Embryonic facial prominence (tissue), 1 donor: ENCODE measurements at regions not wholly inside any gene's neighbourhood (a gene's known extent, or its start where the extent isn't known, plus 50 kb on each side); places are given as distances from the start of the nearest gene placed in this dataset.

Experiments used
- DNase-seq: peaks from one replicate; pipeline ENCODE4 v3.0.0-alpha.2; 2016; ENCODE audit errors: extremely low spot score

DNA sequence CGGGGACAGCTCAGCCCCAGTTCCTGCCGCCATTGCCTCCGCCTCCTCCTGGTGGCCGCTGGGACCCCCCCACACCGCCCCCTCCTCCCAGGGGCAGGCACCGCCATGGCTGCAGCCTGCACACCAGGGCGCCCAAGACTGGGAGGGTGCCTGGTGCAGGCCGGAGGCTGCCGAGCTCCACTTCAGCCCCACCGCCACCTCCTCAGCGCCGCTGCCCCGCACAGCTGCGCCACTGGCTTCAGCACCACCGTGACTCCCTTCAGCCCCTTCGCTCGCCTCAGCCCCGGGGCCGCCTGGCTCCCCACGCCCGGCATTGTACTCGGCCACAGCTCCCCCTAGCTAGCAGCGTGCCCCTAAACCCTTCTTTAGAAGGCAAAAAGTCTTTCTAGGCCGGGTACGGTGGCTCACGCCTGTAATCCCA, 131.1 kb downstream of the CRYBB2 start:
- no peak for DNase-seq

DNA sequence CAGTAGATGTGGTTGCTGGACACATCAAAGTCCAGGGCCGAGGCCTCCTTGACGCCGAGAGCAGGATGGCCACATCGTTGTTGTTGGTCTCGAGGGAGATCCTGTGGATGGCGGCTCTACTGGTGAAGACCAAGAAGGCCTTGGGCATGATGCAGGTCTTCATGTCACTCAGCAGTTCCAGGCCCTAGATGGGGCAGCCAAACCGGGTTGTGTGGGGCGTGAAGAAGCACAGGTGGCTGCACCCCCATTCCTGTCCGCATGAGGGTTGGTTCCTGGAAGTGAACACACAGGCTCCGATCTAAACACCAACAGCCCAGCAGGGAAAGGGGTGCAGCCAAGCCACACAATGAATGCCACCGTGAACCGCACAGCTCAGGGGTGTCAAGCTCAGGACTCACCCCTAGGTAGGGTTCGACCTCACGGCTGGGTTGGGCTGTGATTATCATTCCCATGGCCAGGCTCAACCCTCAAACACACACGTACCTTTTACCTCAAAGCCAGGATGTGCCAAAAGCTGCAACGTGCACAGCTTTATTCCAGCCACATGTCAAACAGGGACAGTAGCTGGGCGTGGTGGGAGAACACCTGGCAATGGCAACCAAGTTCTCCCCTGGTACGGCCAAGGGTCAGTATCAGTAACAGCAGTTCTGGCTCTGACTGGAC, 132.3 kb downstream of the CRYBB2 start:
- no peak for DNase-seq

DNA sequence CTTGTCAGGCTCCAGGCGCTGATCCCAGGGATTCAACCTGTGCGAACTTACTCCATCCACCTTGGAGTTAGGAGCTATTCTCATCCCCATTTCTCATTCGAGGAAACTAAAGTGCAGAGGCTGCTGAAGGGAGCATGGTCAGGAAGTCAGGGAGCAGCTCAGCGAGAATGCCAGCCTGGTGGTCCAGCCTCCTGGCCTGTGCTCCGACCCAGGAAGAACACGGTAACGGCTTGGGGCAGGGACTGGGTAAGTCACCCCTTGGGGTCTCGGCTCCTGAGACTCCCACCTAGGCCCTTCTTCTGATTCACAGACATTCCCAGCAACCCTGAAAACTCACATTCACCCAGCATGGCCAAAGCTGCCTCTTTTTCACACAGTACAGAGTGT, 132.8 kb downstream of the CRYBB2 start:
- DNase-seq, result no peak

DNA sequence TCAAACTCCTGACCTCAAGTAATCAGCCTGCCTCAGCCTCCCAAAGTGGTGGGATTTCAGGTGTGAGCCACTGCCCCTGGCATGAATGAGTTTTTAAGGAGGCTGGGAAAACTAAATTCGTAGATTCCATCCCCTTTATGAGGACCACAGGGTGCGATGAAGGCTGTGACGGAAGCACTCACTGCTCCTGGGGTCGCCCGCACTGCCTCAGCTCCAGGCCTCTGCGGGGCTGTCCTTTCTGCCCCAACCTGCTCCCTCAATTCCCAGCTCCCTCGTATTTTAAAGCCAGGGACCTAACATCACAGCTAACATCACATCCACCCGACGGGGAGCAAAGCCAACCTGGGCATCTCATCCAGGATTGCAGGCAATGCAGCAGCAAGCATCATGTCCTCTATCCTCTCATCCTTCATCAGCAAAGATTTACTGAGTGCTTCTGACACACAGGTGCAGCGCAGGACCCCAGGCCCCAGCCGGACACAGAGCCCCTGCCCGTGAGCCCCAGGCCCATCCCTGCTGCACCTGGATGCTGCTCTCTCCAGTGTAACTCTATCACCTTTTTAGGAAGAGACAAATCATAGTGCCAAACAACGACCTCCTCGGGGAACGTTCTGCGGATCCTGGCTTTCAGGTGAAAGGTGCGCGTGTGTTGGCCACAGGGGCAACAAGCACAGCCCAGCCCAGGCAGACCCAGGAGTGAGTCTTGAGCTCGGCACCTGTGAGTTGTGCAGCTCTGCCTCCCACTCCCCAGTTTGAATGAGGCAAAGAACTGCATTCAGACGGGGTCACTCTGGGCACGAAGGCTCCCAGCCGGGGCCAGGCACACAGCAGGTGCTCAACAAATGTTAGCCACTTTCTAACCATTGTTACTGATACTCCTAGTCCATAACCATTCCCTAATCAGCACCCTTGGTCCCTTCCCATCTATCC, 134.3 kb downstream of the CRYBB2 start:
- no peak for DNase-seq

DNA sequence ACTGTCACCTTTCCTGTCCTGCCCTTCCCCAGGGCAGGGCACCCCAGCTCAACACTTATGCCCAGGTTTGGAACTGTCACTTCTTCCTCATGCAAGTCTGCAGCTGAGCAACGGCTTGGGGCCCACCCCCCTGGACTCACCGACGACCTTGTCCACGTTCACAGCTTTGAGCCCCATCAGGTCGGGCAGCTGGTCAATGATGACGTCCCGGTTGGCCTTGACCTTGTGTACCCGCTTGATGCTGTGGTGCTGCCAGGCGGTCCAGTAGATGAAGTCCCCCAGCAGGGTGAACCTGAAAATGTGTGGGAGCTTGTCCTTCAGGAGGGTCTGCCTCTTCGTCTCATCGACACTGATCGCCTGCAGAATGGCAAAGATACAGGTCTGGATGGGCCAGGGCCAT, 135.0 kb downstream of the CRYBB2 start:
- no peak for DNase-seq

DNA sequence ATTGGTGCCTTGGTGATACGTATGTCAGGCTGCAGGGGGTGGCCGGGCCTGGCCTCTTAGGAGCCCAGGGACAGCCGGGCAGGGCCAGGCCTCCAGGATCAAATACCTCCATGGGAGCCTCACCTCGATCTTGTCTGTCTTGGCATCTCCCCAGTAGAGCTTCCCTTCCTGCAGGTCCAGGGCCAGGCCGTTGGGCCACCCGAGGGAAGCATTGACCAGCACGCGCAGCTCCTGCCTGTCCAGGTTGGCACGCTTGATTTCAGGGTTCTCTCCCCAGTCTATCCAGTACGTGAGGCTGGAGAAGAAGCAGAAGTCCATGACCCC, 137.7 kb downstream of the CRYBB2 start:
- no peak for DNase-seq

DNA sequence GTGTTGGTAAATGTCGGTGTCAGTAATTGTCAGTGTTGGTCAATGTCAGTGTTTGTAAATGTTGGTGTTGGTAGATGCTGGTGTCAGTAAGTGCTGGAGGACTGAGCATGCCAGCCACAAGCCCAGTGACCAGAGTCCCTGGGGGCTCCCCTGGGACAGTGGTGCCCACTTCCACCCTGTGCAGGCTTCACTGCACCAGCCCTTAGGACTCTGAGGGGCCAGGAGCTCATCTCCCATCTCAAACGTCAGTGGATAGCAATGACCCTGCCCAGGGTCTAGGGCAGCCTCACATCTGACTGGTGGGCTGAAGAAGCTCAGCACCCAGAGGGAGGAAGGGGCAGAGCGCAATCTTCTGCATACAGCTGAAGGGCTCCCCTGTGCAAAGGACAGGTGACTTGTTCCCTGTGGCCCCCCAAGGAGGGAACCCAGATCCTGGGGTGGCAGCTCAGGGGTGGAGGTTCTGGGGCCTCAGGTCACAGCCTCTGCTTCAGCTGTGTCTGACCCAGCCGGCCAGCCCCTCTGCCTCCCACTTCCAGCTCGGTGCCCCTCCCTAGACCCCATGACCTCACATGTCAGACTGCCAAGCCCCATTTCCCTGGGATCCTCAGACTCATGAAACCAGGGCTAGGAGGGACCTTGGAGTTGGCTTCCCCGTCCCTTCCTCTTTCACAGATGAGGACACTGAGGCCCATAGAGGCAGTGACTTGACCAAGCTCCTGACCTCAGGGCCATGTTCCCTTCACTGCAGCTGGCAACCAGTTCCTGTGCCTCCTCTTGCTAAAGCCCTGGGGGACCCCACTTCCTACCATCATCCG, 138.4 kb downstream of the CRYBB2 start:
- no peak for DNase-seq

DNA sequence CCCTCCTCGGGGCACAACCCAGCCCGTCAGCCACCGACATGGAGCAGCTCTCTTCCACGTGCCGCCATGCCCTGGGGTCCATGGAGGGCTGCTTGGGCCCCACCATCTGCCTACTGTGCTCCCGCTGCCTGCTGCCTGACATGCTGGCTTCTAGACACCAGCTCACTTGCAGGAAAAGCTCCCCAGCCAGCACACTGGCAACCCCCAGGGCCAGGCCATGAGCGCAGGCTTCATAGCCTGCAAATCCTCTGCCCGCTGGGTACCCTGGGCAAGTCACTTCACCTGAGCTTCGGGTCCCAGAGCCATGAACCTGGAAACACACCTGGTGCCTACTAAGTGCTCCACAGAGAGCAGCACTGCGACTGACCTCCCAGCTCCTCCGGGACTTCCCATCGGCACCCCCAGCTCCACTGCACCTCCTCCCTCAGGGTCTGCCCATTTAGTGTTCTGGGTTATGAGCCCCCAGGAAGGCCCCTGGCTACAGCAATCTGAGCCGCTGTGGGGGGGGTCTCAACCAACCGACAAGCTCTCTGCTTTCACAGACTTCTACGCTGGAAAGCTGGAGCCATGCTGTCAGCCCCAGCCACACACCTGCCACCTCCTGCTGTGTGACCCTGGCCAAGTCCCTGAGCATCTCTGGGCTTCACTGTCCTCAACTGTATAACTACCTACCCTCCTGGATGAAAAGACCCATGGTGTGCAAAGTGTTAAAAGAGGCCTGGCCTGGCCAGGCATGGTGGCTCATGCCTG, 139.2 kb downstream of the CRYBB2 start:
- DNase-seq, result no peak

DNA sequence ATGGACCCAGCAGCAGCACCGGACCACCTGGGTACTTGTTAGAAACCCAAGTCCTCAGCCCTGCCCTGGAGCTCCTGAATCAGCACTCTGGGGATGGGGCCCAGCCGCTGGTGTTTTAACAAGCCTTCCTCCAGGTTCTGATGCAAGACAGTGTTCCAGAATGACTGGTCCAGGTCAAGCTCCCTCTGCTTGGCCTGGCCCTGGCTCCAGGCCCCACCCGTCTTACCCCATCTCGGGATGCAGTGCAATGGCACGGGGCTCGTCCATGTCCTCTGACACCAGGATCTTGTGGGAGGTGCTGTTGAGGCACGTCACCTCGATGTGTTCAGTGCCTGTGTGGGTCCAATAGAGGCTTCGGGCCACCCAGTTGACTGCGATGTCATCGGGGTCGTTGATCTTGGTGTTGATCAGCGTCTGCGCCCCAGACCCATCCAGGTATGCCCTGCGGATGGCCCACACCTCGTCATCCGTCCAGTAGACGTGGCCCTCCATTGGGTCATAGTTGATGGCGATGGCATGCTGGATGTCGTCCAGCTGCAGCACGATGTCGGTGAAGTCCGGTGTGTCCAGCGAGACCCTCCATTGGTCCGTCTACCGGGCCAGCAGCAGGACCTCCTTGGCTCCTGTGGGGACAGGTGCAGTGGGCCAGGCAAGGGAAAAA, 140.3 kb downstream of the CRYBB2 start:
- no peak for DNase-seq

DNA sequence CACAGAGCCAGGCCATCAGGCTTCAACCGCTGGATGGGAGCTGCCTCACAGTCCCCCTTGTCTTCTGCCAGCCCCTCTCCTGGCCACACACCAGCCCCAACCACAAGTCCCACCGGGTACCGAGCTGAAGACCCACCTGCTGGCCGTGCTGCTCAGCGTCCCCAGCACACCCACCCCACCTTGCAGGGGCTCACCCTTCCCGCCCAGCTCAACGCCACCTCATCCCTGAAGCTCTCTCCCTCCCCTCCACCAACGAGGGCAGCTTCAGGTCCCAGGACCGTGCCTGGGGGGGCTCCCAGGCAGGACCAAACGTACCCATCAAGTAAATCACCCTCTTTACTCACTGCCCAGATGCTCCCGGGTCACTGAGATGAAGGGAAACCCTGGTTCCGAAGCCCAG, 141.0 kb downstream of the CRYBB2 start:
- DNase-seq, result no peak

DNA sequence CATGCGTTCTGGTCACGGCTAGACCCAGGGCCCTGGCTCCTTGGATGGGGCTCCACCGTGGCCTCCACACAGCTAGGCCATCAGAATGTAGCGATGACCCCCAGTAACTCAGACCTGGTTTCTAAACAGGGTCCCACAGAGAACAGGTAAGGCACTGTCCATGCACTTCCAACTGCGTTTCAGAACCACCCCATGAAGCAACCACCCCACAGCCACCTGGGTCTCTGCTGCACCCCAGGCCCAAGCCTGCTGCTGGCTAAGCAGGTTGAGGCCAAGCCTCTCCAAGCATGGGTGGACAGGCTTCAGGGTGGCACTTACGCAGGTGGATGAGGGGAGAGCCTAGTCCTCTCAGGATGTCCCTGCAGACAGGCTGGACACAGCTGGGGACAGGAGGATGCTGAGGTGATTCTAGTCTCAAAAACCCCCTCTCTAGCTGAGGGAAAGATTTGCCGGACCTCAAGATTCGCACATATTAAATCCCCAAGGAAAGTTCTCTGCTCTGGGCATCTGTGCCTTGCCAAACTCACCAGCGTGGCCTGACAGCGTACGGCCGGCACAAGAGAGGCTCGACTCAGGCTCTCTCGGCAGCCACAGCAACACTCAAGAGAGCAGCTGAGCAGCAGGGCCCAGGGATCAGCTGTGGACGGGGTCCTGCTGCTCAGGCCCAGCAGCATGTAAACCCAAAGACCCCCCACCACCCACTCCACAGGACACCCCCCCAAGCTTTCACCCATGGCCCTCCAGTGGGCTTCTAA, 141.6 kb downstream of the CRYBB2 start:
- DNase-seq, result no peak

DNA sequence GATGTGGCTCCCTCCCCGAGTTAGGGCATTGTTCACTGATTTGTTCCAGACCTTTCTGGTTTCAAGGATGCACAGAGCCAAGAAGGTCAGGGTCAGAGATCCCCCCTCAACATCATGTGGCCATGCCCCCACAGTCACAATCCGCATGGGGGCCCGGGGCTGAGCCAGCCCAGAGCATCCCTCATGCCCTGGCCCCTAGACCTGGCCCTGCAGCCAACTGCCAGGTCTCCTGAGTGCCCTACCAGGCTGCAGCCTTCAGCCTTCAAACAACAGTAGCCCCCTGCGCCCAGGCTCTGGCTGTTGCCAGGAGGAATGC, 142.4 kb downstream of the CRYBB2 start:
- no peak for DNase-seq

DNA sequence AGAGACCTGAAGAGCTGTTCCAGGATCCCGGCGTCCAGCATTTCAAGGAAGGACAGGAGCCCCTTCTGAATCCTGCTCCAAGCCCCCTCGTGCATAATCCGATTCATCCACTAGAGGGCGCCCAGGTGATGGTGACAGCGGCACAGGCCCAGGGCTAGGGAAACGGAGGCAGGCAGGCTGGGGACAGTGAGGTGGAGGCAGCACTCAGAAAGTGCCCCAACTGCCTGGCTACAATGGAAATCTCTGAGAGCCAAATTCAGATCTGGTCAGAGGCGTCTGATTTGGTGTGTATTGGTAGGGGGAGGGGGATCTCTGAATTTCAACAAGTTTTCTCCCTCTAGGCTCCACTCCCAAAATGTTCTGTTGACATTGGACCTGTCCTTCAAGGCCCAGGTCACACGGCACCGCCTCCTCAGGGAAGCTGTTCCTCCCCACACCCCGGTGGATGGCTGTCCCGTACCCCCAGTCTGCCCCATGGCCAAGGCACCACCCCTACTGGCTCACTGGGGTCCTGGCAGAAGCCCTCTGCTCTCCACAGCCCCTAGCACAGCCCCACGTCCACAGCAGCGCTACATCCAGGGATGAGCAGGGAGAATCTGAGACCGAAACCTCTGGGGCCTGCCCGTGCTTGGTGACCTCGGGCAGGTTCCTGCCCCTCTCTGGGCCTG, 142.9 kb downstream of the CRYBB2 start:
- DNase-seq, result no peak

DNA sequence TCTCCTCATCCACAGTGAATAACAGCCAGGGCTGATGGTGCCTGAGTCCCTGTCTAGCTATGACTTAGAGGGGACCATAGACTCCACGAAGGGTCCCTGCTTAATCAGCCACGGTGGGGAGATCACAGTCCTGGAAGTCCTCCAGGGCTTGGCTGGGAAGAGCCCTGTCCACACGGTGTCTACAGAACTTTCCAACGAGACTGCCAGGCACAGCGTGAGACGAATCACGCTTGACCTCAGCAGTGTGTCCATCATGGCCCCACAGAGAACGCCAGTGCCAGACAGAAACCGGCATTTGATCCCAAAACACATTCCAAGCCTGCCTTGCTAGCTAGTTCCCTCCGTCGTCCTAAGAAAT, 143.4 kb downstream of the CRYBB2 start:
- no peak for DNase-seq

DNA sequence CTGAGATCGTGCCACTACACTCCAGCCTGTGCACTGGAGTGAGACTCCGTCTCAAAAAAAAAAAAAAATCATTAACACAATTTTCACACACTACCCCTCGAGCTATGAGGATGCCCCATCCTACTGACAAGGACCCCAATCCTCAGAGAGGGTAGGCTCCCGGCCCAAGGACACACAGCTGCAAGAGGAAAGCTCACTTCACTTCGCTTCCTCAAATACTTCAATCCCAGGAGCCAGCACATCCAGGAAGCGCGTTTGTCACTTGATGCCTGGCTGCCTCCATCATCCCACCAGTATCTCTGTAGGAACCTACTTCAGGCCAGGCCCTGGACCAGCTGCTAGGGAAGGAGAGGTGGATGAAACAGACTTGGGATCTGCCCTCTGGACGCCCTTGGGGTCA, 144.0 kb downstream of the CRYBB2 start:
- DNase-seq, result no peak

DNA sequence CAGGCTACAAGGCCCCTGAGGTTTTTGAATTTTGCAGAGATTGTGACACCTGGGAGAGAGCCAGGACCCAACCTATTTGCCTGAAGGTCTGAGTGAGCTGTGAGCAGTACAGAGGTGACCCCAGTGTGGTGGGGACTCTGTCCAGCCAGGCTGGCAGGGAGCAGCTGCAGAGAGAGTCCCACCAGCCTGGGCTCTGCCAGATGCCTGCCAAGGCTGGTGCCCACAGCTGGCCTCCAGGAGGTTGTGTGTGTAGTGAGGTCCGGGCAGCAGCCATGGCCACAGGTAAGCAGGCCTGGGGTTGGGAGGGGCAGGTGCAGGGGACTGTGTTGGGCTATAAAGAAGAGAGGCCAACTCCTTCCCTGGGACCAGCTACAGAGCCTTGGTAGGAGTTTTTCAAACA, 144.8 kb downstream of the CRYBB2 start:
- no peak for DNase-seq

DNA sequence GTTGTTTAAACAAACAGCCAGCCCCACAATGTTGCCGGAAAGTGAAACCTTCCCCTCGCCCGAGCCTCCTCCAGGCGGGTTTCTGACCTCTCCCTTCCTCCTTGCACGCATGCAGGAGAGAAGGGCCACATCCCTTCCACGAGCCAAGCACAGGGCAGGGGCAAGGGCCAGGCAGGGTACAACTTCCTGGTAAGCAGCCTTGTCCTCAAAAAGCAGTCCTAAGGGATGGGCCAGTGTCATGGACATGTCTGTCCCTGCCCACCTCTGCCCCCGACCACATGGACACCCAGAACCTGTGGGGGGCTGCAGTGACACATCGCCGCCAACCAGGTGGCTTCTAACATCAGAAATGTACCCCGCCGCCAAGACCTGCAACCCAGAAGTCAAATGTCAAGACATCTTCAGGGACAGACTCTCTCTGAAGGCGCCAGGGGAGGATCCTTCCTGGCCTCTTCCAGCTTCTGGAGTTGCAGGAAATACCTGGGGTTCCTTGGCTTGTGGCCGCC, 145.3 kb downstream of the CRYBB2 start:
- no peak for DNase-seq

DNA sequence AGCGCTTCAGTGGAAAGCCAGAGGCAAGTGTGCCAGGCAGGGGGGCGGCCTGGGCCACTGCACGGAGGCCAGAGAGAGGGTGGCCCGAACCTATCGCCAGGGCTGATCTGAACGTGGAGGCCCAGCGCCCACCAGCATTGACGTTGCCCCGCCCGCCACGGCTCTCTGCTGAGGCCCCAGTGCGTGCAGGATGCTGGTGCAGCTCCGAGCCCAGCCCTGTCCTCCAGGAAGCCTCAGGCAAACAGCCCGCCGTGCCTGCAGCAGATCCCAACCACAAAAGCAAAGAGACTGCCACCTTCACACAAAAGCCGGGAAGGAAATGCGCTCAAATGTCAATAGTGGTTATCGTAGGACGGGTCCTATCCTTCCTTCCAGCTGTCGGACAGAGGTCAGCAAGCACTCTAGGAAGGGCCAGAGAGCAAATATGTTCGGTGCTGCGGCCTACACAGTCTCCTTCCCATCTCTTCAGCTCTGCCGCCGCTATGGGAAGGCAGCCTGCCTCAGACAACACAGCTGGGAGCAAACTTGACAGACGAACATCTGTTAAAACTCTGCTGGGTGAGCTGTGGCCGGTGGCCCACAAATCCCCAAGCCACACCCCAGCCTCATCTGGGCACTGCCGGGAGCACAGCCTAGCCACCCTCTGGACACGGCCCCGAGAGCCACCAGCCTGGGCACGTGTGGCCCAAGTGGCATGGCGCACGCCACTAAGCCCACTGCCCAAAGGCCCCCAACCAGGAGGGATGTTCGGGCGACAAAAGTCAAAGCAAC, 146.2 kb downstream of the CRYBB2 start:
- DNase-seq, result no peak

DNA sequence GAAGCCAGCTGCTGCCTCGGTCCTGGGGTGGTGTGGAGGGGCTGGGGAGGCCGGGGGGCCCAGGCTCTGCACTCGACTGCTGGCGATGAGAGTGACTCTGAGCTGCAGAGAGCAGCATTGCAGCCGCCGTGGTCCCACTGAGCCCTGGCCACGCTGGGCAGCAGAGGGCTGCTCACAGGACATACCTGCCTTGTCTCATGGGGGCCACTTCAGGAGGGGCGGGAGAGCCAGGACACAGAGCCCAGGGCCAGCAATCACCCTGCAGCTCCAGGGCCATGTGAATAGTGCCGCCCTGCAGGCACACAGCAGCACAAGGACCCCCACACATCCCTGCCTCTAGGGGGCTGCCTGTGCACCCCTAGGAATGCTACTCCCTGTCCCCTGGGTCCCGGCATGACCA, 147.0 kb downstream of the CRYBB2 start:
- DNase-seq, result no peak
